ENCODE measurements at regions not wholly inside any gene's neighbourhood (a gene's known extent, or its start where the extent isn't known, plus 50 kb on each side); places are given as distances from the start of the nearest gene placed in this dataset.

- TF ChIP-seq POLR2A (IDR thresholded peaks at IDR 0.05; ENCODE audit: extremely low read depth, insufficient read length), result no peak
- no peak for TF ChIP-seq CTCF (IDR thresholded peaks at IDR 0.05; ENCODE audit: low read depth, low read length)
- TF ChIP-seq MYC (IDR thresholded peaks at IDR 0.05; ENCODE audit: low read depth, low read length), result no peak
- no peak for TF ChIP-seq MAX (IDR thresholded peaks at IDR 0.05; ENCODE audit: low read depth, low read length)
Observed at GRCh38 chr13:67943116-67943515, 713.0 kb upstream of the PCDH9 start.
